WTC11 (cell line): ENCODE measurements at regions not wholly inside any gene's neighbourhood (a gene's known extent, or its start where the extent isn't known, plus 50 kb on each side); places are given as distances from the start of the nearest gene placed in this dataset.

ENCODE experiments used
- SMAD3 ChIP-seq: sonication (generic); formaldehyde crosslinking; IDR thresholded peaks from 2 replicates; pipeline ENCODE4 v1.8.0; 2022; ENCODE audit warnings: missing genetic modification reagents, mild to moderate bottlenecking, borderline replicate concordance
- ZNF121 ChIP-seq: sonication (generic); formaldehyde crosslinking; IDR thresholded peaks from 2 replicates; pipeline ENCODE4 v1.8.0; 2023; ENCODE audit warnings: missing genetic modification reagents
- TF ChIP-seq, protein P1 (sequence below): fragments of 200-600 bp; IDR thresholded peaks from 2 replicates; pipeline ENCODE4 v1.8.0; 2022; ENCODE audit warnings: antibody characterized with exemption
- TF ChIP-seq, protein P2 (sequence below): fragments of 250-450 bp; sonication (Bioruptor Pico); conservative IDR thresholded peaks from 2 replicates; pipeline ENCODE4 v1.9.0; 2021; ENCODE audit warnings: mild to moderate bottlenecking

DNA sequence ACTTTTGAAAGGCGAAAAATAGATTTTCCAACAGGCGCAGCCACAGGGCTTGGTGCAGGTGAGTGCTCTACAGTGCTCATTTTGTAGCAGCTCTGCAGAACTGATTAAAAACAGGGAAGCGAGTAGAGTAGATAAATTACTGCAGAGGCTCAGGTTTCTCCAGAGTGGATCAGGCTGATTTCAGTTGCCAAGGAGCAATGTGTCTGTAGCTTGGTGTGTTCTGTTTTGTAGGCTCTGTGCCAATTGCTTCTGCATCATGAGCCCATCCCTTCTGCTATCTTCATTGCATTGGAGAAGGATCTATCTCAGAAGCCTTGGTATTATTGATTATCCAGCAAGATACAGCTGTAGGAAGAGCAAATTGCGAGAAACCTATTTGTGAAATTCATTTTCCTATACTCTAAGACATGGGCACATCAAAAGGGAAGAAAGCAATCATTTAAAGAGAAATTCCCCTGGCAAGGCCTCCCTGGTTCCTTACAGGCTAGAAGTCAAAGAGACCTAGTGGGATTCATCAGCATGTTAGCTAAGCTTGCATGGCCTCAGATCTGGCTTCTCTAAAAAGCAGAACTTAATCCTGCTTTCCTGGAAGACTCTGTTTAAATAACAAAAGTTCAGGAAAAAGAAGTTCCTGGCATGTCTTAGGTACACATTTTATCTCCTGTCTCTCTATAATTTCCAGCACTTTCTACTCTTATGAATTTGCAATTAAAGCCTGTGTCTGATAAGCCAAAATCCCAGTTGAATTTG lies 432.4 kb upstream of the ATP10A start:
- TF ChIP-seq ZNF121 (CRISPR knock-in tag) (no peak), SMAD3 (CRISPR knock-in tag) (no peak)
- TF ChIP-seq, protein P1, sequence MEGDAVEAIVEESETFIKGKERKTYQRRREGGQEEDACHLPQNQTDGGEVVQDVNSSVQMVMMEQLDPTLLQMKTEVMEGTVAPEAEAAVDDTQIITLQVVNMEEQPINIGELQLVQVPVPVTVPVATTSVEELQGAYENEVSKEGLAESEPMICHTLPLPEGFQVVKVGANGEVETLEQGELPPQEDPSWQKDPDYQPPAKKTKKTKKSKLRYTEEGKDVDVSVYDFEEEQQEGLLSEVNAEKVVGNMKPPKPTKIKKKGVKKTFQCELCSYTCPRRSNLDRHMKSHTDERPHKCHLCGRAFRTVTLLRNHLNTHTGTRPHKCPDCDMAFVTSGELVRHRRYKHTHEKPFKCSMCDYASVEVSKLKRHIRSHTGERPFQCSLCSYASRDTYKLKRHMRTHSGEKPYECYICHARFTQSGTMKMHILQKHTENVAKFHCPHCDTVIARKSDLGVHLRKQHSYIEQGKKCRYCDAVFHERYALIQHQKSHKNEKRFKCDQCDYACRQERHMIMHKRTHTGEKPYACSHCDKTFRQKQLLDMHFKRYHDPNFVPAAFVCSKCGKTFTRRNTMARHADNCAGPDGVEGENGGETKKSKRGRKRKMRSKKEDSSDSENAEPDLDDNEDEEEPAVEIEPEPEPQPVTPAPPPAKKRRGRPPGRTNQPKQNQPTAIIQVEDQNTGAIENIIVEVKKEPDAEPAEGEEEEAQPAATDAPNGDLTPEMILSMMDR, result no peak
- TF ChIP-seq, protein P2, sequence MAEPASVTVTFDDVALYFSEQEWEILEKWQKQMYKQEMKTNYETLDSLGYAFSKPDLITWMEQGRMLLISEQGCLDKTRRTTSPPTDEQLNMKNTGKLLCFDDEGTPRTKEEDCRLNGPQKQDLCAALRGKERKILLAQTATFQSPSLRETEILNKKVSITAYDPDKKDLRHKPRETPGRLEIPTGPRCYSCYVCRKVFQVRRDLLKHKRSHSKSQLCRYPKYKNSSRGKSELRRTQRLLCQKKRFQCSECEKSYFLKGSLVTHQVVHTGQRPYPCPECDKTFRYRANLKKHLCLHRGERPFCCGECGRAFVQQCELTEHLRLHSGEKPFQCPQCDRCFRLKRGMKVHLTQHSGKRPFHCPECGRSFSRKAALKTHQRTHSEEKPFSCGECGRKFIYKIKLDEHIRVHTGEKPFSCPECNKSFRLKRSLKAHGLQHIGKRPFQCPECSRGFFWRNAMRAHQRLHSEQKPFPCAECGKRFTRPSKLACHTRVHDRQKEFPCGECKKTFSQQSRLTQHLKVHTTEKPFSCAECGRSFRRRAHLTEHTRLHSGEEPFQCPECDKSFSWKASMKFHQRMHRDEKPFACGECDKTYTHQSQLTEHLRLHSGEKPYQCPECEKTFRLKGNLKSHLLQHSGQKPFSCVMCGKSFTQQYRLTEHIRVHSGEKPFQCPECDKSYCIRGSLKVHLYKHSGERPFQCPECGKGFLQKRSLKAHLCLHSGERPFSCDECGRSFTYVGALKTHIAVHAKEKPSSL (CRISPR knock-in tag), result no peak
